CD4-positive, alpha-beta T cell treated with Interleukin-17A for 4 hours (primary cell): ENCODE measurements at regions not wholly inside any gene's neighbourhood (a gene's known extent, or its start where the extent isn't known, plus 50 kb on each side); places are given as distances from the start of the nearest gene placed in this dataset.

Experiments
- DNase-seq: peaks from one replicate; pipeline ENCODE4 v3.0.0-alpha.2; 2020; ENCODE audit warnings: mixed read lengths

GRCh38 chr2:204331988-204332387, 213.3 kb upstream of the PARD3B start:
- DNase-seq = no peak

GRCh38 chr2:204332706-204333105, 212.6 kb upstream of the PARD3B start:
- DNase-seq = no peak

GRCh38 chr2:204333861-204334260, 211.4 kb upstream of the PARD3B start:
- no peak for DNase-seq

- no peak for DNase-seq
Measured at GRCh38 chr2:204335451-204336058, 209.7 kb upstream of the PARD3B start.

- no peak for DNase-seq
Measured at GRCh38 chr2:204336153-204336744, 209.0 kb upstream of the PARD3B start.

GRCh38 chr2:204337638-204338037, 207.6 kb upstream of the PARD3B start:
- DNase-seq = no peak

GRCh38 chr2:204339212-204339715, 206.0 kb upstream of the PARD3B start:
- no peak for DNase-seq

GRCh38 chr2:204340511-204340910, 204.8 kb upstream of the PARD3B start:
- DNase-seq = no peak

- no peak for DNase-seq
Measured at GRCh38 chr2:204341887-204342276, 203.4 kb upstream of the PARD3B start.

GRCh38 chr2:204343685-204344084, 201.6 kb upstream of the PARD3B start:
- DNase-seq = no peak

GRCh38 chr2:204344119-204344518, 201.2 kb upstream of the PARD3B start:
- no peak for DNase-seq

GRCh38 chr2:204346906-204347305, 198.4 kb upstream of the PARD3B start:
- no peak for DNase-seq

- no peak for DNase-seq
Measured at GRCh38 chr2:204353823-204354222, 191.5 kb upstream of the PARD3B start.

- DNase-seq = no peak
Measured at GRCh38 chr2:204354442-204354856, 190.8 kb upstream of the PARD3B start.

- no peak for DNase-seq
Measured at GRCh38 chr2:204355688-204356087, 189.6 kb upstream of the PARD3B start.

- no peak for DNase-seq
Measured at GRCh38 chr2:204356151-204356641, 189.1 kb upstream of the PARD3B start.

GRCh38 chr2:204357286-204357685, 188.0 kb upstream of the PARD3B start:
- no peak for DNase-seq

- no peak for DNase-seq
Measured at GRCh38 chr2:204359076-204359475, 186.2 kb upstream of the PARD3B start.

GRCh38 chr2:204360218-204361007, 184.9 kb upstream of the PARD3B start:
- no peak for DNase-seq

GRCh38 chr2:204361738-204362137, 183.5 kb upstream of the PARD3B start:
- no peak for DNase-seq

GRCh38 chr2:204362581-204362980, 182.7 kb upstream of the PARD3B start:
- no peak for DNase-seq

GRCh38 chr2:204363513-204363912, 181.8 kb upstream of the PARD3B start:
- DNase-seq = no peak

GRCh38 chr2:204364860-204365535, 180.3 kb upstream of the PARD3B start:
- no peak for DNase-seq
